ENCODE measurements at regions not wholly inside any gene's neighbourhood (a gene's known extent, or its start where the extent isn't known, plus 50 kb on each side); places are given as distances from the start of the nearest gene placed in this dataset.

- TF ChIP-seq CTCF (conservative IDR thresholded peaks at IDR 0.05) (peak; percentile 70), ZFX (IDR thresholded peaks at IDR 0.05) (no peak)
Observed at GRCh38 chr11:39724404-39724803, 1735.0 kb downstream of the LRRC4C start.

Data from C4-2B (cell line).